ENCODE measurements at regions not wholly inside any gene's neighbourhood (a gene's known extent, or its start where the extent isn't known, plus 50 kb on each side); places are given as distances from the start of the nearest gene placed in this dataset.

GRCh38 chr13:56198350-56198749, 942.4 kb upstream of the PRR20A start:
- TF ChIP-seq CTCF (IDR thresholded peaks at IDR 0.05; ENCODE audit: borderline replicate concordance, extremely low read depth, insufficient read depth) = no peak
- intact Hi-C loops (cut with DNase I) = no loop called here
- H3K9me3 ChIP-seq (ENCODE audit: control insufficient read depth in 2 of 3, insufficient read depth in 1 of 3, low read length in 3 of 3) = no peaks in the 10 kb centered on the region
- no peaks in the 10 kb centered on the region for H3K36me3 ChIP-seq (ENCODE audit: control insufficient read depth in 2 of 3, insufficient read depth in 3 of 3, low read length in 3 of 3)
- no peaks in the 10 kb centered on the region for H3K4me1 ChIP-seq (ENCODE audit: control insufficient read depth in 2 of 3, insufficient read depth in 2 of 3, low read depth in 1 of 3, low read length in 3 of 3)
- H3K27ac ChIP-seq (ENCODE audit: low read depth in 2 of 2, low read length in 2 of 2) = no peak overlapping the region
- FAIRE-seq (no peak), DNase-seq (no peak)
- no peak overlapping the region for H3K4me3 ChIP-seq (ENCODE audit: low read length in 3 of 3)
- no peak overlapping the region for H3K9ac ChIP-seq (ENCODE audit: low read length in 3 of 3)
- H3K27me3 ChIP-seq (ENCODE audit: control insufficient read depth, insufficient read depth, low read length) = no peaks in the 10 kb centered on the region

GRCh38 chr13:56201834-56202233, 938.9 kb upstream of the PRR20A start:
- no peaks in the 10 kb centered on the region for H3K36me3 ChIP-seq (ENCODE audit: control insufficient read depth in 2 of 3, insufficient read depth in 3 of 3, low read length in 3 of 3)
- no peak overlapping the region for H3K4me3 ChIP-seq (ENCODE audit: low read length in 3 of 3)
- H3K4me1 ChIP-seq (ENCODE audit: control insufficient read depth in 2 of 3, insufficient read depth in 2 of 3, low read depth in 1 of 3, low read length in 3 of 3) = no peaks in the 10 kb centered on the region
- DNase-seq (no peak), FAIRE-seq (no peak)
- H3K9me3 ChIP-seq (ENCODE audit: control insufficient read depth in 2 of 3, insufficient read depth in 1 of 3, low read length in 3 of 3) = no peaks in the 10 kb centered on the region
- H3K9ac ChIP-seq (ENCODE audit: low read length in 3 of 3) = no peak overlapping the region
- no peaks in the 10 kb centered on the region for H3K27me3 ChIP-seq (ENCODE audit: control insufficient read depth, insufficient read depth, low read length)
- no peak for TF ChIP-seq CTCF (IDR thresholded peaks at IDR 0.05; ENCODE audit: borderline replicate concordance, extremely low read depth, insufficient read depth)
- H3K27ac ChIP-seq (ENCODE audit: low read depth in 2 of 2, low read length in 2 of 2) = no peak overlapping the region
- intact Hi-C loops (cut with DNase I) = no loop called here

GRCh38 chr13:56216221-56216620, 924.5 kb upstream of the PRR20A start:
- Histone ChIP-seq H3K36me3 (ENCODE audit: control insufficient read depth in 2 of 3, insufficient read depth in 3 of 3, low read length in 3 of 3) (no peaks in the 10 kb centered on the region), H3K9me3 (ENCODE audit: control insufficient read depth in 2 of 3, insufficient read depth in 1 of 3, low read length in 3 of 3) (no peaks in the 10 kb centered on the region), H3K27me3 (ENCODE audit: control insufficient read depth, insufficient read depth, low read length) (no peaks in the 10 kb centered on the region), H3K9ac (ENCODE audit: low read length in 3 of 3) (no peak overlapping the region), H3K27ac (ENCODE audit: low read depth in 2 of 2, low read length in 2 of 2) (no peak overlapping the region), H3K4me3 (ENCODE audit: low read length in 3 of 3) (no peak overlapping the region), H3K4me1 (ENCODE audit: control insufficient read depth in 2 of 3, insufficient read depth in 2 of 3, low read depth in 1 of 3, low read length in 3 of 3) (no peaks in the 10 kb centered on the region)
- no peak for FAIRE-seq
- no peak for TF ChIP-seq CTCF (IDR thresholded peaks at IDR 0.05; ENCODE audit: borderline replicate concordance, extremely low read depth, insufficient read depth)
- DNase-seq = no peak
- intact Hi-C loops (cut with DNase I) = no loop called here

GRCh38 chr13:56247692-56248091, 893.0 kb upstream of the PRR20A start:
- no peak overlapping the region for H3K9ac ChIP-seq (ENCODE audit: low read length in 3 of 3)
- FAIRE-seq (no peak), DNase-seq (no peak)
- H3K27me3 ChIP-seq (ENCODE audit: control insufficient read depth, insufficient read depth, low read length) = no peaks in the 10 kb centered on the region
- H3K36me3 ChIP-seq (ENCODE audit: control insufficient read depth in 2 of 3, insufficient read depth in 3 of 3, low read length in 3 of 3) = no peaks in the 10 kb centered on the region
- no peaks in the 10 kb centered on the region for H3K4me1 ChIP-seq (ENCODE audit: control insufficient read depth in 2 of 3, insufficient read depth in 2 of 3, low read depth in 1 of 3, low read length in 3 of 3)
- H3K27ac ChIP-seq (ENCODE audit: low read depth in 2 of 2, low read length in 2 of 2) = no peak overlapping the region
- intact Hi-C loops (cut with DNase I) = no loop called here
- no peak for TF ChIP-seq CTCF (IDR thresholded peaks at IDR 0.05; ENCODE audit: borderline replicate concordance, extremely low read depth, insufficient read depth)
- H3K9me3 ChIP-seq (ENCODE audit: control insufficient read depth in 2 of 3, insufficient read depth in 1 of 3, low read length in 3 of 3) = peaks cover 0 to 4% (median 0%) of the 10 kb centered on the region in 3 donors
- no peak overlapping the region for H3K4me3 ChIP-seq (ENCODE audit: low read length in 3 of 3)

Data from kidney (tissue), 13 donors.